GM12873 (cell line): ENCODE measurements at regions not wholly inside any gene's neighbourhood (a gene's known extent, or its start where the extent isn't known, plus 50 kb on each side); places are given as distances from the start of the nearest gene placed in this dataset.

Experiments used
- TF ChIP-seq, protein P1 (sequence below): IDR thresholded peaks from 2 replicates; pipeline ENCODE4 v1.5.1; 2012; ENCODE audit warnings: low read depth, mild to moderate bottlenecking, moderate library complexity, low read length, control low read depth; ENCODE audit not compliant: insufficient read depth; ENCODE audit errors: missing control alignments

DNA sequence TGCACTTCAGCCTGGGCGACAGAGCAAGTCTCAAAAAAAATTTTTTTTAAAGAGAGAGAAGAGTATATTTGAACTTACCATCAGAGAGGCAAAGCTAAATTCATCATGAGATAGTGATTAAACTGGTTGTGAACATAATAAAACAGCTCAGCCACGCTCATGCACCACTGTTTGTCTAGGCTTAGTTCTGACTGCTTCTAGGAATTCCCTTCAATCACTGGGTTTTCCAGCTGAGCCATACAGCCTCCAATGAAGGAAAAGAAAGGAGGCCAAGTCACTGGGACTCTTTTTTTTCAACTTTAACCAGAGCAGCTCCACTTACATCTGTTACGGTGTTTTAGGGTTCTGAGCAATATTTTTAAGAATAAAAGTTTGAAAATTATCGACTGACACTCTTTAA is 50.4 kb upstream of the HNRNPU start:
- TF ChIP-seq, protein P1, sequence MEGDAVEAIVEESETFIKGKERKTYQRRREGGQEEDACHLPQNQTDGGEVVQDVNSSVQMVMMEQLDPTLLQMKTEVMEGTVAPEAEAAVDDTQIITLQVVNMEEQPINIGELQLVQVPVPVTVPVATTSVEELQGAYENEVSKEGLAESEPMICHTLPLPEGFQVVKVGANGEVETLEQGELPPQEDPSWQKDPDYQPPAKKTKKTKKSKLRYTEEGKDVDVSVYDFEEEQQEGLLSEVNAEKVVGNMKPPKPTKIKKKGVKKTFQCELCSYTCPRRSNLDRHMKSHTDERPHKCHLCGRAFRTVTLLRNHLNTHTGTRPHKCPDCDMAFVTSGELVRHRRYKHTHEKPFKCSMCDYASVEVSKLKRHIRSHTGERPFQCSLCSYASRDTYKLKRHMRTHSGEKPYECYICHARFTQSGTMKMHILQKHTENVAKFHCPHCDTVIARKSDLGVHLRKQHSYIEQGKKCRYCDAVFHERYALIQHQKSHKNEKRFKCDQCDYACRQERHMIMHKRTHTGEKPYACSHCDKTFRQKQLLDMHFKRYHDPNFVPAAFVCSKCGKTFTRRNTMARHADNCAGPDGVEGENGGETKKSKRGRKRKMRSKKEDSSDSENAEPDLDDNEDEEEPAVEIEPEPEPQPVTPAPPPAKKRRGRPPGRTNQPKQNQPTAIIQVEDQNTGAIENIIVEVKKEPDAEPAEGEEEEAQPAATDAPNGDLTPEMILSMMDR, result no peak
